Mucosa of stomach (tissue), 1 donor: ENCODE measurements at regions not wholly inside any gene's neighbourhood (a gene's known extent, or its start where the extent isn't known, plus 50 kb on each side); places are given as distances from the start of the nearest gene placed in this dataset.

Experiments used
- H3K27me3 ChIP-seq: one replicate; pipeline ENCODE4 v1.7.0; 2013; ENCODE audit warnings: mild to moderate bottlenecking, low read length; ENCODE audit not compliant: control insufficient read depth, insufficient read depth
- H3K36me3 ChIP-seq: one replicate; pipeline ENCODE4 v1.7.0; 2013; ENCODE audit warnings: low read length; ENCODE audit not compliant: control insufficient read depth, insufficient read depth
- H3K4me1 ChIP-seq: one replicate; pipeline ENCODE4 v1.7.0; 2013; ENCODE audit warnings: mild to moderate bottlenecking, low read length; ENCODE audit not compliant: control insufficient read depth, insufficient read depth
- H3K4me3 ChIP-seq: one replicate; pipeline ENCODE4 v1.7.0; 2013; ENCODE audit warnings: low read length
- H3K9ac ChIP-seq: one replicate; pipeline ENCODE4 v1.7.0; 2013; ENCODE audit warnings: mild to moderate bottlenecking, low read length, moderate library complexity
- H3K9me3 ChIP-seq: one replicate; pipeline ENCODE4 v1.7.0; 2013; ENCODE audit warnings: mild to moderate bottlenecking, low read length, moderate library complexity; ENCODE audit not compliant: control insufficient read depth
- donor health status: Pancreatic carcinoma.

DNA sequence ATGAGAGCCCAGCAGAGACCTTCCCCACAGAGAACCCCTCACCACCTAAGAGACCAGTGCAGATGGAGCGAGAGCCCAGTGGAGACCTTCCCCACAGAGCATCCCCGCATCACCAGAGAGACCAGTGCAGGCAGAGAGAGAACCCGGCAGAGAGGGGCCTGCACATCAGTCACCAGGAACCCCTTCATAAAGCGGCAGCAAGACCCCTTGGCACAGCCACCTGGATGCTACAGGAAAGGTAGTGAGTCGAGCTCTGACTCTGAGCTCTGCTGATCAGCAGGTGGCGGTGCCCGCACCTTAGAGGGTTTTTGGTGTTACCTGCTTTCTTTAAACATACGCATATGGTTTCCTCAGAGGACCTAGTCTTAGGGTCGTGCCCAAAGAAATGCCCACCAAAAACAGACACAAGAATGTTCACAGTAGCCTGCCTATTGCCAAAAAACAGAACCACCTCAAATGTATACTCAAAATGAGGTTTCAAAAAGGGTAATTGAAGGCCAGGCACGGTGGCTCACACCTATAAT is 678.7 kb downstream of the BRD1 start:
- H3K9ac ChIP-seq: no peak overlapping the region

DNA sequence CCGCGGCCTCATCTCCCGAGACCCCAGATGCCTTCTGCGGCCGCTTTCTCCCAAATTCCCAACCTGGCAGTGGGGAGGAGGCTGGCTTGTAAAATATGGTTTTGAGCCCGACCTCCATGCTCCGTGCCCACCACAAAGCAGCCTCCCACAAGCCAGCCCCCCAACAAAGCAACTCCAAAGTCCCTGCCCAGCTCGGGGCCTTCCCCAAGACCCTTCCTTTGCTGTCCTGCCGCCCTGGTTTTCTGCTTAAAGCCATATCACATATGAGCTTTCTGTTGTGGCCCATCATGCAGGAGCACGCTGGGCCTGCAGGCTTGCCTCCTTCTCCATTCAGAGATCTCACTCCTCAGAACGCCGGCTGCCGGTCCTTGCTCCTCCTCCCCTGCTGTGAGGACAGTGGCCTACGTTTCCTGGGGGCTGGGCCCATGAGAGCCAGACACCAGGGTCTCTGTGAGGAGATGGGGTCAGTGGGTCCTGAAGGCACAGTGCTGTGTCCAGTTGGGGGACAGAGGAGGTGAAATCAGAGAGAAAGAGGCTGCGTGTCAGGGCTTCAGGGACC is 680.0 kb downstream of the BRD1 start:
- Histone ChIP-seq H3K4me1 (no peaks in the 10 kb centered on the region), H3K27me3 (no peaks in the 10 kb centered on the region), H3K9ac (no peak overlapping the region), H3K4me3 (no peak overlapping the region), H3K9me3 (no peaks in the 10 kb centered on the region), H3K36me3 (no peaks in the 10 kb centered on the region)

More for the DNA sequence above, 678.7 kb downstream of the BRD1 start:
- Histone ChIP-seq H3K36me3 (no peaks in the 10 kb centered on the region), H3K9me3 (no peaks in the 10 kb centered on the region), H3K4me1 (no peaks in the 10 kb centered on the region), H3K4me3 (no peak overlapping the region), H3K27me3 (no peaks in the 10 kb centered on the region)

DNA sequence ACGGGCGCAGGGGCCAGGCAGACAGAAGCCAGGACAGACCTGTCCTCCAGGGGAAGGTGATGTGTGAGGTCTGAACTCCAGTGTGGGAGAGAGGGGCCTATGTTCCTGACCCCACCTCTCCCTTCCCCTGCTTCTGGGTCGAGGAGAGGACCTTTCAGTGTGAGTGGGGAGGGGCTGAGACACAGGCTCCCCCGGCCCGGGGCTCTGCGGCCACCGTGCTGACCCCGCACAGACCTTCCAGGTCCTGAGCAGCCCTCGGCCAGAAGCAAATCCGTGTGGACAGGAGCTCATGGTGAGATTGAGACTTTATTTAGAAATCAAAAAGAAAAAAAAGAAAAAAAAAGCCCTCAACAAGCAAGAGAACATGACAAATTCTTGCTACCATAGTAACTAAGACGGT is 680.5 kb downstream of the BRD1 start:
- Histone ChIP-seq H3K4me1 (no peaks in the 10 kb centered on the region), H3K9me3 (no peaks in the 10 kb centered on the region), H3K4me3 (no peak overlapping the region), H3K9ac (no peak overlapping the region), H3K36me3 (no peaks in the 10 kb centered on the region), H3K27me3 (no peaks in the 10 kb centered on the region)

DNA sequence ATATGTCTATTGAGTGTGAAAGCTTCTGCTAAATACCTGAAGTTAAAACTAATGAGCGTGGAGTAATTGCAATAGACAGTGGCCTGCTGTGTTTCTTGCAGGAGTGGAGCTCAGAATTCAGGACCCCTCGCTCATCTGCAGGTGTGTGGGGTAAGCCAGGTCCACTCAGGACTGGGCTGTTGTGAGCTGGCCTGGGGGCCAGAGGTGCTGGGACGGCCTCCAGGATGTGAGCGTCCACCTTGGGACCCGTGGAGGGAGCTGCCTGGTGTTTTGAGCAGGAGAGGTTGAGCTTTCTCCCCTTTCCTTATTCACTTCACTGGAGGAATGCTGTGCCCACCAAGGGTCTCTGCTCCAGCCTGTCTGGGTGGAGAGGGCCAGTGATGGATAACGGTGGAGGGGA is 681.2 kb downstream of the BRD1 start:
- no peaks in the 10 kb centered on the region for H3K9me3 ChIP-seq
- H3K4me1 ChIP-seq: no peaks in the 10 kb centered on the region
- H3K4me3 ChIP-seq: no peak overlapping the region
- H3K9ac ChIP-seq: no peak overlapping the region
- no peaks in the 10 kb centered on the region for H3K36me3 ChIP-seq
- no peaks in the 10 kb centered on the region for H3K27me3 ChIP-seq

DNA sequence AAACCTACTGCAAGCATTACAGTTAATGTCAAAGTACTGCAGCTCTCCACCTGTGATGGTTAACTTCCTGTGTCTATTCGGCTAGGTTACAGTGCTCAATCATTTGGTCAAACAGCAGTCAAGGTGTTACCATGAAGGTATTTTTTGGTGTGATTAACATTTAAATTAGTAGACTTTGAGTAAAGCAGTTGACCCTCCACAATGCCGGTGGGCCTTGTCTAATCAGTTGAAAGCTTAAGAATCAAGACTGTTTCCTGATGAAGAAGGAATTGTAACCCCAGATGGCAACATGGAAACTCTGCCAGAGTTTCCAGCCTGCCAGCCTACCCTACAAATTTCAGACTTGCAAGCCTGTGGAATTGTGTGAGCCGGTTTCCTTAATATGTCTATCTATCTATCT is 683.9 kb downstream of the BRD1 start:
- Histone ChIP-seq H3K4me3 (no peak overlapping the region), H3K36me3 (no peaks in the 10 kb centered on the region), H3K9me3 (no peaks in the 10 kb centered on the region), H3K4me1 (no peaks in the 10 kb centered on the region), H3K27me3 (no peaks in the 10 kb centered on the region), H3K9ac (no peak overlapping the region)

DNA sequence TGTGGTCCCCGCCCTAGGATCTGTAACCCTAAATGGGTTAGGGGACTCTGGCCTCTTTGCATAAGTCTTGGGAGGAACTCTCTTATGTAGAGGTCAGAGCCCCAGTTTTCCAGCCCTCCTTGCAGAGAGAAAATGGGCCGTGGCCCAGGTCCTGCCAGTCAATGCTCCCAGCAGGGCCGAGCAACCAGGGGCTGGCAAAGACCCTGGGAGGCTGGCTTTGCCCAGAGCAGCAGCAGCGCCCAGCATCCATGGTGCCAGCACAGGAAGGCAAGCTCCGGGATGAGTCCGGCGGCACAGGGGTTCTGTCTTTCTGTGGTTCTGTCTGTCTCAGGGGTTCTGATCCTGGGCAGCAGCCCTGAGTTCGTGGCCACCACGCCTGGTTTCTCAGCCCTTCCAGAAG is 684.8 kb downstream of the BRD1 start:
- no peaks in the 10 kb centered on the region for H3K36me3 ChIP-seq
- no peaks in the 10 kb centered on the region for H3K4me1 ChIP-seq
- no peak overlapping the region for H3K9ac ChIP-seq
- H3K9me3 ChIP-seq: no peaks in the 10 kb centered on the region
- H3K27me3 ChIP-seq: no peaks in the 10 kb centered on the region
- no peak overlapping the region for H3K4me3 ChIP-seq

DNA sequence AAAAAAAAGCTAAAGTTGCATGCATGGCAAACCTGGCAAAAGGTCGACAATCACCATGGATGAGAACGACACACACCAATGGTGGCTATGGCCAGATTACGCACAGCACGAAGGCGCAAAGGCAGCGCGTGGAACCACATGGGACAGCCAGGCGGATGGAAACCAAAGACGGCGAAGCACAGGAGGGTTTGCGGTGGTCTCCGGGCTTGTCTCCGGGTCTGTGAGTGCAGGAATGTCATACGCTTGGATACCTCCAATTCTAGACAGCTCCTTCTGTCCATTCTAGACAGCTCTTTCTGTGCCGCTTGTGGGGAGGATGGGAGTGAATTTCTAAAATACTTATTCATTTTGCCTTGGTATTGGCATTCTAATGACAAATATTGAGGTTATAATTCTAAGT is 685.4 kb downstream of the BRD1 start:
- Histone ChIP-seq H3K9ac (no peak overlapping the region), H3K27me3 (no peaks in the 10 kb centered on the region), H3K4me3 (no peak overlapping the region), H3K9me3 (no peaks in the 10 kb centered on the region), H3K36me3 (no peaks in the 10 kb centered on the region), H3K4me1 (no peaks in the 10 kb centered on the region)

DNA sequence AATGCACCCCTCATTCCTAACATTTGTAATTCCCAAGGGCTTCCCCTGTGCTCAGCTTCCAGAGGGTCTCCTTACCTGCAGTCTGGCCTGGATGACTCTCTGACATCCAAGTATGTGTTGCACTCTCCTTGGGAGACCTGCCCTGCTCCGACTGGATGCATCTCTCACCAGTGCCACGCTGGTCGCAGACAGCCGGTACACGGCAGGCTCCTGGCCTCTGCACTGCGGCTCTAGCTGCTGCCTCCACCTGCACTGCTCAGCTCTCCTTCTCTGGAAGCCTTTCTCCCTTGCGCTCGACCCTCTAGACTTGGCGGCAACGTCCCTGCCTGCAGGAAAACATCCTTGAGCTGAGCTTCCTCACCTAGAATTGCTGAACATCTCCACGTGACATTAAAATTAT is 685.9 kb downstream of the BRD1 start:
- Histone ChIP-seq H3K27me3 (no peaks in the 10 kb centered on the region), H3K9me3 (no peaks in the 10 kb centered on the region), H3K9ac (no peak overlapping the region), H3K36me3 (no peaks in the 10 kb centered on the region), H3K4me1 (no peaks in the 10 kb centered on the region), H3K4me3 (no peak overlapping the region)

DNA sequence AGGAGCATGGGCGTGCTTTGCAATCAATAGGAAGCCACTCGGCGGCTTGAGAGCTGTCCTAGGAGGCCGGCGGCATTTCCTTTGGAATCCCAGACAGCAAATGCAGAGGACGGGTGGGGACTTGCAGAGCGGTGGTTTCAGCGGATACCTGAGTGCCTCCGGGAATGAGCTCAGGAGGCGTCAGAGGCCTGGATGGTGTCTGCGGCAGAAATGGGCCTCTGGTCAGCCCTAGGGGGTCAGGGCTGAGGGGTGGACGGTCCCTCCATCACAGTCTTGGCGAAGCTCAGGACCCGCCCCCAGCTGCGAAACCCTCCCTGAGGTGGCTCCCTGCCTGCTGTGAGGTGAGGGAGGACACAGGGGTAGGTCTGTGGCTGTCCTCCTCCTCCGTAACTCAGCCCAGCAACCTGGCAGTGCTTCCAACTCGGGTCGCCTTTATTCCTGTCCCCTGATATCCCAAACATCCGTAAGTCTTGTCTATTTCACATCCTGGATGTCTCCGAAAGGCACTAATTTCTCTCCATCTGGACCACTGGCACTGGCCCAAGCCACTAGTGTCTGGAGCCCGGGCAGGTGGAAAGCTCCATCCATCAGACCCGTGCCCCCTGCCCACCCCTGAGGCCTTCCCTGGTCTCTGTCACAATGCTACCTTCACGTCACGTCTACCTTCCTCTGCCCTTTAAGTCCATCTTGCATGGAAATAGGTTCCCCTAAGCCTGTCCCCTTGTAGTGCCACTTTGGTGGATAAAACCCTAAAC is 686.6 kb downstream of the BRD1 start:
- Histone ChIP-seq H3K9me3 (no peaks in the 10 kb centered on the region), H3K9ac (no peak overlapping the region), H3K36me3 (no peaks in the 10 kb centered on the region), H3K27me3 (no peaks in the 10 kb centered on the region), H3K4me1 (no peaks in the 10 kb centered on the region), H3K4me3 (no peak overlapping the region)

DNA sequence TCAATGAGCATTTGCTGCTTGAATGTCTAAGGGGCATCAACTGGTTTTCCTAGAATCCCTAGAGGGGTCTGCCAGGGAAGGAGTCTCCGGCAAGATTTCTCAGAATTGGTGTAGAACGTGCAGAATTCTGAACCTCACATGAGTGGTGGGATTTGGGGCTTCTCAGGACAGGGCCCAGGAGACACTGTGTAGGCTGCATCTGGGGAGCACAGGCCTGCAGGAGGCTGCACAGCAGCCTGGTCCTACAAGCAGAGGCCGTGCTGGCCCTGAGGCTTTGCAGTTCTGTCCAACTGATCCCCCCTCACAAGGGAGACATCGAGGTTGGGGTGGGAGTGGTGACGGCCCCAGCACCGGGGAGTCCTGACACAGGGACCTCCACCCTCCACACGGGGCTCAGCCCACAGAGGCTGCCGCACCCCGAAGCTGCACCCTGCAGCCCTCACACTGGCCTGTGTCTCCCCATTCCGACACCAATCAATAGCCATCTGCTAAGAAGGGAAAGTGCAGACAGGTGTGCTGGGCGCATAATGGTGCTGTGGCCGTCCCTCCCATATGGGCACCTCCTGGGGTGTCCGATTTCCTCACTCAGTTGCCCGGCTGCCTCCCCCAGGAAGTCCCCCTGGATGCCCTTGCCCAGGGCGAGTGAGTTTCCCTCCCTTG is 688.1 kb downstream of the BRD1 start:
- Histone ChIP-seq H3K9me3 (no peaks in the 10 kb centered on the region), H3K9ac (no peak overlapping the region), H3K4me3 (no peak overlapping the region), H3K36me3 (no peaks in the 10 kb centered on the region), H3K27me3 (no peaks in the 10 kb centered on the region), H3K4me1 (no peaks in the 10 kb centered on the region)

DNA sequence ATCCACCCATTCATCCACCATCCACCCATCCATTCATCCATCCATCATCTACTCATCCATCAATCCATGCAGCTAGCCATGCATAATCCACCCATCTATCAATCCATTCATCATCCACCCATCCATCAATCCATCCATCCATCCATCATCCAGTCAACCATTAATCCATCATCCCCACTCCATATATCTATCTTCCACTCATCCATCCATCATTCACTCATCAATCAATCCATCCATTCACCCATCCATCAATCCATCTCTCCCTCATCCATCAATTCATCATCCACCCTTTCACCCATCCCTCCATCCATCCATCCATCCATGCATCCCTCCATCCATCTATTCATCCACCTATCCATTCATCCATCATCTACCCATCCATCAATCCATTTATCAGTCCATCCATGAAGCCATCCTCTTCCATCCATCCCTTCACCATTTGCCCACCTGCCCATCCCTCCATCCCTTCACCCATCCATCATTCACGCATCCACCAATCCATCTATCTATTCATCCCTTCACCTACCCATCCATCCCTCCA is 689.4 kb downstream of the BRD1 start:
- H3K27me3 ChIP-seq: no peaks in the 10 kb centered on the region

DNA sequence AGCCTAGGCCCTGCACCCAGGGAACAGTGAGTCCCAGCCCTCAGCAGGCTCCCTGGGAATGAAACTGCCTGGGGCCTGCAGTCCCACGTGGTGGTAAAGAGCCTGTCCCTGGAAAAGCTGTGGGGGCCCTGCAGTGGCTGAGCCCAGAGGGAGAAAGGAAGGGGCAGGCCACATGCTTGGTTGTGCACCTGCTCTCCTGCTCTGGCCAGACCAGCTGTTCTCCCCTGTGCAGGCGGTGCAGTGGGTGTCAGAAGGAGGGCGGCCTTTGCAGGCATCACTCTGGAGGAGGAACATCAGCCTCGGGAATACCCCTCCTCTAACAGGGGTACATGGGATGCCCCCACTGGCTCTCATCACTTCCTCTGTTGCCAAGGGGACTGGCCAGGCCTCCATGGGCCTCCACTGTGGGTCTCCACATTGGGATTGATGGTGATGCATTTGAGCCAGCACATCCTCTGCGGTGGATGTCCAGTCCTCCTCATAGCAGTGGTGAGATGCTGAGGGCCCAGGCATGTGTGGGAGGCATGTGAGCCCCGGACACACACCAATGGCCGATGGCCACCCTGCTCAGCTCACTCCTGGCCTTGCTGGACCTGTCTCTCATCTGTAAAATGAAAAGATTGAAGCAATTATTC is 690.4 kb downstream of the BRD1 start:
- no peaks in the 10 kb centered on the region for H3K9me3 ChIP-seq
- H3K36me3 ChIP-seq: no peaks in the 10 kb centered on the region
- no peak overlapping the region for H3K4me3 ChIP-seq
- H3K9ac ChIP-seq: no peak overlapping the region
- no peaks in the 10 kb centered on the region for H3K27me3 ChIP-seq
- no peaks in the 10 kb centered on the region for H3K4me1 ChIP-seq

More for the DNA sequence above, 689.4 kb downstream of the BRD1 start:
- Histone ChIP-seq H3K4me1 (no peaks in the 10 kb centered on the region), H3K36me3 (no peaks in the 10 kb centered on the region), H3K4me3 (no peak overlapping the region), H3K9ac (no peak overlapping the region), H3K9me3 (no peaks in the 10 kb centered on the region)
